K562 (cell line): ENCODE measurements at regions not wholly inside any gene's neighbourhood (a gene's known extent, or its start where the extent isn't known, plus 50 kb on each side); places are given as distances from the start of the nearest gene placed in this dataset.

ENCODE experiments used
- HLTF ChIP-seq: fragments of 450-650 bp; IDR thresholded peaks from 2 replicates; pipeline ENCODE4 v1.6.1; 2016
- MED1 ChIP-seq: sonication (generic); formaldehyde crosslinking; IDR thresholded peaks from 2 replicates; pipeline ENCODE4 v1.8.1; 2023; ENCODE audit warnings: missing genetic modification reagents, borderline replicate concordance
- ZNF174 ChIP-seq: fragments of 250-450 bp; sonication (Bioruptor Pico); IDR thresholded peaks from 2 replicates; pipeline ENCODE4 v1.4.0; 2020; ENCODE audit warnings: mild to moderate bottlenecking
- TF ChIP-seq, protein P1 (sequence below): fragments of 450-650 bp; IDR thresholded peaks from 2 replicates; pipeline ENCODE4 v1.6.1; 2016; ENCODE audit warnings: mild to moderate bottlenecking, moderate library complexity
- TF ChIP-seq, protein P2 (sequence below): sonication (generic); formaldehyde crosslinking; IDR thresholded peaks from 2 replicates; pipeline ENCODE4 v1.8.1; 2023; ENCODE audit warnings: missing genetic modification reagents, mild to moderate bottlenecking, borderline replicate concordance
- TF ChIP-seq, protein P3 (sequence below): fragments of 250-450 bp; sonication (Bioruptor Pico); IDR thresholded peaks from 2 replicates; pipeline ENCODE4 v1.8.0; 2022; ENCODE audit warnings: moderate library complexity, mild to moderate bottlenecking, inconsistent platforms

DNA sequence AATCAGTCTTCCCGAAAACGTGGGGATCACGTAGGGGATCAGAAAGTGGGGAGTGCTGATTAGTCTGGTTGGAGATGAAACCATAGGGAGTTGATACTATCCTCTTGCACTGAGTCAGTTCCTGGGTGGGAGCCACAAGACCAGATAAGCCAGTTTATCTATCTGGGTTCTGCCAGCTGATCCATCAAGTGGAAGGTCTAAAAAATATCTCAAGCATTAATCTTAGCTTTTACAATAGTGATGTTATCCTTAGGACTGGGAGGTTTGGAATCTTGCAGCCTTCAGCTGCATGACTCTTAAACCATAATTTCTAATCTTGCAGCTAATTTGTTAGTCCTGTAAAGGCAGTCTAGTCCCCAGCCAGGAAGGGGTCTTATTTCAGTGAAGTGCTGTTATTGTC lies 2474.2 kb downstream of the PCDH9 start (continued):
- TF ChIP-seq, protein P1, sequence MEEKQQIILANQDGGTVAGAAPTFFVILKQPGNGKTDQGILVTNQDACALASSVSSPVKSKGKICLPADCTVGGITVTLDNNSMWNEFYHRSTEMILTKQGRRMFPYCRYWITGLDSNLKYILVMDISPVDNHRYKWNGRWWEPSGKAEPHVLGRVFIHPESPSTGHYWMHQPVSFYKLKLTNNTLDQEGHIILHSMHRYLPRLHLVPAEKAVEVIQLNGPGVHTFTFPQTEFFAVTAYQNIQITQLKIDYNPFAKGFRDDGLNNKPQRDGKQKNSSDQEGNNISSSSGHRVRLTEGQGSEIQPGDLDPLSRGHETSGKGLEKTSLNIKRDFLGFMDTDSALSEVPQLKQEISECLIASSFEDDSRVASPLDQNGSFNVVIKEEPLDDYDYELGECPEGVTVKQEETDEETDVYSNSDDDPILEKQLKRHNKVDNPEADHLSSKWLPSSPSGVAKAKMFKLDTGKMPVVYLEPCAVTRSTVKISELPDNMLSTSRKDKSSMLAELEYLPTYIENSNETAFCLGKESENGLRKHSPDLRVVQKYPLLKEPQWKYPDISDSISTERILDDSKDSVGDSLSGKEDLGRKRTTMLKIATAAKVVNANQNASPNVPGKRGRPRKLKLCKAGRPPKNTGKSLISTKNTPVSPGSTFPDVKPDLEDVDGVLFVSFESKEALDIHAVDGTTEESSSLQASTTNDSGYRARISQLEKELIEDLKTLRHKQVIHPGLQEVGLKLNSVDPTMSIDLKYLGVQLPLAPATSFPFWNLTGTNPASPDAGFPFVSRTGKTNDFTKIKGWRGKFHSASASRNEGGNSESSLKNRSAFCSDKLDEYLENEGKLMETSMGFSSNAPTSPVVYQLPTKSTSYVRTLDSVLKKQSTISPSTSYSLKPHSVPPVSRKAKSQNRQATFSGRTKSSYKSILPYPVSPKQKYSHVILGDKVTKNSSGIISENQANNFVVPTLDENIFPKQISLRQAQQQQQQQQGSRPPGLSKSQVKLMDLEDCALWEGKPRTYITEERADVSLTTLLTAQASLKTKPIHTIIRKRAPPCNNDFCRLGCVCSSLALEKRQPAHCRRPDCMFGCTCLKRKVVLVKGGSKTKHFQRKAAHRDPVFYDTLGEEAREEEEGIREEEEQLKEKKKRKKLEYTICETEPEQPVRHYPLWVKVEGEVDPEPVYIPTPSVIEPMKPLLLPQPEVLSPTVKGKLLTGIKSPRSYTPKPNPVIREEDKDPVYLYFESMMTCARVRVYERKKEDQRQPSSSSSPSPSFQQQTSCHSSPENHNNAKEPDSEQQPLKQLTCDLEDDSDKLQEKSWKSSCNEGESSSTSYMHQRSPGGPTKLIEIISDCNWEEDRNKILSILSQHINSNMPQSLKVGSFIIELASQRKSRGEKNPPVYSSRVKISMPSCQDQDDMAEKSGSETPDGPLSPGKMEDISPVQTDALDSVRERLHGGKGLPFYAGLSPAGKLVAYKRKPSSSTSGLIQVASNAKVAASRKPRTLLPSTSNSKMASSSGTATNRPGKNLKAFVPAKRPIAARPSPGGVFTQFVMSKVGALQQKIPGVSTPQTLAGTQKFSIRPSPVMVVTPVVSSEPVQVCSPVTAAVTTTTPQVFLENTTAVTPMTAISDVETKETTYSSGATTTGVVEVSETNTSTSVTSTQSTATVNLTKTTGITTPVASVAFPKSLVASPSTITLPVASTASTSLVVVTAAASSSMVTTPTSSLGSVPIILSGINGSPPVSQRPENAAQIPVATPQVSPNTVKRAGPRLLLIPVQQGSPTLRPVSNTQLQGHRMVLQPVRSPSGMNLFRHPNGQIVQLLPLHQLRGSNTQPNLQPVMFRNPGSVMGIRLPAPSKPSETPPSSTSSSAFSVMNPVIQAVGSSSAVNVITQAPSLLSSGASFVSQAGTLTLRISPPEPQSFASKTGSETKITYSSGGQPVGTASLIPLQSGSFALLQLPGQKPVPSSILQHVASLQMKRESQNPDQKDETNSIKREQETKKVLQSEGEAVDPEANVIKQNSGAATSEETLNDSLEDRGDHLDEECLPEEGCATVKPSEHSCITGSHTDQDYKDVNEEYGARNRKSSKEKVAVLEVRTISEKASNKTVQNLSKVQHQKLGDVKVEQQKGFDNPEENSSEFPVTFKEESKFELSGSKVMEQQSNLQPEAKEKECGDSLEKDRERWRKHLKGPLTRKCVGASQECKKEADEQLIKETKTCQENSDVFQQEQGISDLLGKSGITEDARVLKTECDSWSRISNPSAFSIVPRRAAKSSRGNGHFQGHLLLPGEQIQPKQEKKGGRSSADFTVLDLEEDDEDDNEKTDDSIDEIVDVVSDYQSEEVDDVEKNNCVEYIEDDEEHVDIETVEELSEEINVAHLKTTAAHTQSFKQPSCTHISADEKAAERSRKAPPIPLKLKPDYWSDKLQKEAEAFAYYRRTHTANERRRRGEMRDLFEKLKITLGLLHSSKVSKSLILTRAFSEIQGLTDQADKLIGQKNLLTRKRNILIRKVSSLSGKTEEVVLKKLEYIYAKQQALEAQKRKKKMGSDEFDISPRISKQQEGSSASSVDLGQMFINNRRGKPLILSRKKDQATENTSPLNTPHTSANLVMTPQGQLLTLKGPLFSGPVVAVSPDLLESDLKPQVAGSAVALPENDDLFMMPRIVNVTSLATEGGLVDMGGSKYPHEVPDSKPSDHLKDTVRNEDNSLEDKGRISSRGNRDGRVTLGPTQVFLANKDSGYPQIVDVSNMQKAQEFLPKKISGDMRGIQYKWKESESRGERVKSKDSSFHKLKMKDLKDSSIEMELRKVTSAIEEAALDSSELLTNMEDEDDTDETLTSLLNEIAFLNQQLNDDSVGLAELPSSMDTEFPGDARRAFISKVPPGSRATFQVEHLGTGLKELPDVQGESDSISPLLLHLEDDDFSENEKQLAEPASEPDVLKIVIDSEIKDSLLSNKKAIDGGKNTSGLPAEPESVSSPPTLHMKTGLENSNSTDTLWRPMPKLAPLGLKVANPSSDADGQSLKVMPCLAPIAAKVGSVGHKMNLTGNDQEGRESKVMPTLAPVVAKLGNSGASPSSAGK: no peak
- TF ChIP-seq ZNF174 (no peak), HLTF (no peak), MED1 (no peak)
- TF ChIP-seq, protein P2, sequence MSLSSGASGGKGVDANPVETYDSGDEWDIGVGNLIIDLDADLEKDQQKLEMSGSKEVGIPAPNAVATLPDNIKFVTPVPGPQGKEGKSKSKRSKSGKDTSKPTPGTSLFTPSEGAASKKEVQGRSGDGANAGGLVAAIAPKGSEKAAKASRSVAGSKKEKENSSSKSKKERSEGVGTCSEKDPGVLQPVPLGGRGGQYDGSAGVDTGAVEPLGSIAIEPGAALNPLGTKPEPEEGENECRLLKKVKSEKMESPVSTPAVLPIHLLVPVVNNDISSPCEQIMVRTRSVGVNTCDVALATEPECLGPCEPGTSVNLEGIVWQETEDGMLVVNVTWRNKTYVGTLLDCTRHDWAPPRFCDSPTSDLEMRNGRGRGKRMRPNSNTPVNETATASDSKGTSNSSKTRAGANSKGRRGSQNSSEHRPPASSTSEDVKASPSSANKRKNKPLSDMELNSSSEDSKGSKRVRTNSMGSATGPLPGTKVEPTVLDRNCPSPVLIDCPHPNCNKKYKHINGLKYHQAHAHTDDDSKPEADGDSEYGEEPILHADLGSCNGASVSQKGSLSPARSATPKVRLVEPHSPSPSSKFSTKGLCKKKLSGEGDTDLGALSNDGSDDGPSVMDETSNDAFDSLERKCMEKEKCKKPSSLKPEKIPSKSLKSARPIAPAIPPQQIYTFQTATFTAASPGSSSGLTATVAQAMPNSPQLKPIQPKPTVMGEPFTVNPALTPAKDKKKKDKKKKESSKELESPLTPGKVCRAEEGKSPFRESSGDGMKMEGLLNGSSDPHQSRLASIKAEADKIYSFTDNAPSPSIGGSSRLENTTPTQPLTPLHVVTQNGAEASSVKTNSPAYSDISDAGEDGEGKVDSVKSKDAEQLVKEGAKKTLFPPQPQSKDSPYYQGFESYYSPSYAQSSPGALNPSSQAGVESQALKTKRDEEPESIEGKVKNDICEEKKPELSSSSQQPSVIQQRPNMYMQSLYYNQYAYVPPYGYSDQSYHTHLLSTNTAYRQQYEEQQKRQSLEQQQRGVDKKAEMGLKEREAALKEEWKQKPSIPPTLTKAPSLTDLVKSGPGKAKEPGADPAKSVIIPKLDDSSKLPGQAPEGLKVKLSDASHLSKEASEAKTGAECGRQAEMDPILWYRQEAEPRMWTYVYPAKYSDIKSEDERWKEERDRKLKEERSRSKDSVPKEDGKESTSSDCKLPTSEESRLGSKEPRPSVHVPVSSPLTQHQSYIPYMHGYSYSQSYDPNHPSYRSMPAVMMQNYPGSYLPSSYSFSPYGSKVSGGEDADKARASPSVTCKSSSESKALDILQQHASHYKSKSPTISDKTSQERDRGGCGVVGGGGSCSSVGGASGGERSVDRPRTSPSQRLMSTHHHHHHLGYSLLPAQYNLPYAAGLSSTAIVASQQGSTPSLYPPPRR: no peak
- TF ChIP-seq, protein P3, sequence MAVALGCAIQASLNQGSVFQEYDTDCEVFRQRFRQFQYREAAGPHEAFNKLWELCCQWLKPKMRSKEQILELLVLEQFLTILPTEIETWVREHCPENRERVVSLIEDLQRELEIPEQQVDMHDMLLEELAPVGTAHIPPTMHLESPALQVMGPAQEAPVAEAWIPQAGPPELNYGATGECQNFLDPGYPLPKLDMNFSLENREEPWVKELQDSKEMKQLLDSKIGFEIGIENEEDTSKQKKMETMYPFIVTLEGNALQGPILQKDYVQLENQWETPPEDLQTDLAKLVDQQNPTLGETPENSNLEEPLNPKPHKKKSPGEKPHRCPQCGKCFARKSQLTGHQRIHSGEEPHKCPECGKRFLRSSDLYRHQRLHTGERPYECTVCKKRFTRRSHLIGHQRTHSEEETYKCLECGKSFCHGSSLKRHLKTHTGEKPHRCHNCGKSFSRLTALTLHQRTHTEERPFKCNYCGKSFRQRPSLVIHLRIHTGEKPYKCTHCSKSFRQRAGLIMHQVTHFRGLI (CRISPR knock-in tag): no peak
- TF ChIP-seq, all 486 proteins: peak for 0
